DND-41 (cell line): ENCODE measurements at regions not wholly inside any gene's neighbourhood (a gene's known extent, or its start where the extent isn't known, plus 50 kb on each side); places are given as distances from the start of the nearest gene placed in this dataset.

Experiments
- CTCF ChIP-seq: IDR thresholded peaks from 2 replicates; pipeline ENCODE4 v1.5.1; 2012; ENCODE audit warnings: borderline replicate concordance, low read length, moderate library complexity, mild to moderate bottlenecking; ENCODE audit not compliant: poor library complexity, severe bottlenecking; ENCODE audit errors: extremely low read depth
- EZH2 ChIP-seq: IDR thresholded peaks from 3 replicates; pipeline ENCODE4 v1.6.1; 2012; ENCODE audit warnings: borderline replicate concordance, low read depth, mild to moderate bottlenecking, moderate library complexity, low read length, inconsistent platforms; ENCODE audit not compliant: severe bottlenecking

DNA sequence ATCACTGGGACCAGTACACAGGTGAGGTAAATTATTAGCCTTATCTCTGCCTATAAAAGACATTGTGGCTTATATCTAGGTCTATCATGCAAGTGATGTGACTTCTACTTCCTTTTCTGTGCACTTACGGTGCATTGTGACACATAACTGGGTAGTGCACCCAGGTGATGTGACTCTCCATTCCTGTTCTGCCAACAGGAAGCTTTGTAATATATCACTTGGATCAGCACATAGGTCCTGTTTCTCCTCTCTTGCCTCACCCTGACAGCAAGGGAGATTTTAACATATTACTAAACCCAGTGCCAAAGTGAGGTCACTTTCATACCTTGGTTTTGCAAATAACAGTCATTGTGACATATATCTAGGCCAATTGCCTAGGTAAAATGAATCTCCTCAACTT, 1129.7 kb upstream of the AMELY start:
- no peak for TF ChIP-seq CTCF
- TF ChIP-seq EZH2: no peak
